ENCODE measurements at regions not wholly inside any gene's neighbourhood (a gene's known extent, or its start where the extent isn't known, plus 50 kb on each side); places are given as distances from the start of the nearest gene placed in this dataset.

- Histone ChIP-seq H3K4me2 (ENCODE audit: low read length) (no peak overlapping the region), H2AFZ (ENCODE audit: low read depth, low read length, poor library complexity, severe bottlenecking) (no peak overlapping the region), H3K27ac (ENCODE audit: low read depth, low read length) (no peak overlapping the region), H3K4me3 (replicated peaks in 1 of 2; ENCODE audit: low read depth in 1 of 2, low read length in 2 of 2) (no peak overlapping the region), H4K20me1 (ENCODE audit: insufficient read depth) (no peaks in the 10 kb centered on the region), H3K79me2 (ENCODE audit: insufficient read depth, low read length) (no peaks in the 10 kb centered on the region), H3K9me2 (ENCODE audit: insufficient read depth) (no peaks in the 10 kb centered on the region), H3K9ac (ENCODE audit: low read length) (no peak overlapping the region), H3K27me3 (ENCODE audit: insufficient read depth, low read length) (peaks cover 4% of the 10 kb centered on the region; the same call in 1 of the 2 replicates), H3K4me1 (ENCODE audit: control insufficient read depth in 1 of 2, insufficient read depth in 2 of 2, low read length in 2 of 2) (no peaks in the 10 kb centered on the region), H3K36me3 (ENCODE audit: control insufficient read depth in 1 of 2, insufficient read depth in 2 of 2, low read length in 2 of 2) (no peaks in the 10 kb centered on the region), H3K9me3 (ENCODE audit: control insufficient read depth in 1 of 2, insufficient read depth in 1 of 2, low read depth in 1 of 2, low read length in 2 of 2) (no peaks in the 10 kb centered on the region)
- CTCF ChIA-PET, result no interaction called here
- no TSS peak for BruUV-seq (replicated peaks)
- TF ChIP-seq ZNF274 (IDR thresholded peaks at IDR 0.05; ENCODE audit: low read depth, low read length), result no peak
- no peak for TF ChIP-seq TCF7L2 (IDR thresholded peaks at IDR 0.05; ENCODE audit: borderline replicate concordance, extremely low read depth, insufficient read depth, insufficient read length)
- no peak for TF ChIP-seq ATF3 (IDR thresholded peaks at IDR 0.05)
- TF ChIP-seq SP1 (IDR thresholded peaks at IDR 0.05; ENCODE audit: low read depth), result no peak
- TF ChIP-seq SIN3A (IDR thresholded peaks at IDR 0.05; ENCODE audit: low read depth), result no peak
- no peak for TF ChIP-seq ELF1 (IDR thresholded peaks at IDR 0.05; ENCODE audit: borderline replicate concordance, low read depth)
- TF ChIP-seq, protein P1, sequence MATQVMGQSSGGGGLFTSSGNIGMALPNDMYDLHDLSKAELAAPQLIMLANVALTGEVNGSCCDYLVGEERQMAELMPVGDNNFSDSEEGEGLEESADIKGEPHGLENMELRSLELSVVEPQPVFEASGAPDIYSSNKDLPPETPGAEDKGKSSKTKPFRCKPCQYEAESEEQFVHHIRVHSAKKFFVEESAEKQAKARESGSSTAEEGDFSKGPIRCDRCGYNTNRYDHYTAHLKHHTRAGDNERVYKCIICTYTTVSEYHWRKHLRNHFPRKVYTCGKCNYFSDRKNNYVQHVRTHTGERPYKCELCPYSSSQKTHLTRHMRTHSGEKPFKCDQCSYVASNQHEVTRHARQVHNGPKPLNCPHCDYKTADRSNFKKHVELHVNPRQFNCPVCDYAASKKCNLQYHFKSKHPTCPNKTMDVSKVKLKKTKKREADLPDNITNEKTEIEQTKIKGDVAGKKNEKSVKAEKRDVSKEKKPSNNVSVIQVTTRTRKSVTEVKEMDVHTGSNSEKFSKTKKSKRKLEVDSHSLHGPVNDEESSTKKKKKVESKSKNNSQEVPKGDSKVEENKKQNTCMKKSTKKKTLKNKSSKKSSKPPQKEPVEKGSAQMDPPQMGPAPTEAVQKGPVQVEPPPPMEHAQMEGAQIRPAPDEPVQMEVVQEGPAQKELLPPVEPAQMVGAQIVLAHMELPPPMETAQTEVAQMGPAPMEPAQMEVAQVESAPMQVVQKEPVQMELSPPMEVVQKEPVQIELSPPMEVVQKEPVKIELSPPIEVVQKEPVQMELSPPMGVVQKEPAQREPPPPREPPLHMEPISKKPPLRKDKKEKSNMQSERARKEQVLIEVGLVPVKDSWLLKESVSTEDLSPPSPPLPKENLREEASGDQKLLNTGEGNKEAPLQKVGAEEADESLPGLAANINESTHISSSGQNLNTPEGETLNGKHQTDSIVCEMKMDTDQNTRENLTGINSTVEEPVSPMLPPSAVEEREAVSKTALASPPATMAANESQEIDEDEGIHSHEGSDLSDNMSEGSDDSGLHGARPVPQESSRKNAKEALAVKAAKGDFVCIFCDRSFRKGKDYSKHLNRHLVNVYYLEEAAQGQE (IDR thresholded peaks at IDR 0.05; ENCODE audit: low read depth), result no peak
- no peak for TF ChIP-seq JUND (IDR thresholded peaks at IDR 0.05)
- no peak for TF ChIP-seq EGR1 (IDR thresholded peaks at IDR 0.05; ENCODE audit: low read depth)
- no peak for TF ChIP-seq POLR2AphosphoS5 (IDR thresholded peaks at IDR 0.05; ENCODE audit: low read depth, low read length)
- no peak for TF ChIP-seq ZFX (IDR thresholded peaks at IDR 0.05)
- TF ChIP-seq MAX (IDR thresholded peaks at IDR 0.05), result no peak
- no peak for TF ChIP-seq CEBPB (IDR thresholded peaks at IDR 0.05; ENCODE audit: low read depth)
- TF ChIP-seq YY1 (IDR thresholded peaks at IDR 0.05; ENCODE audit: extremely low read depth, insufficient replicate concordance, low read depth, low read length), result no peak
- TF ChIP-seq SRF (IDR thresholded peaks at IDR 0.05; ENCODE audit: low read depth), result no peak
- TF ChIP-seq RAD21 (IDR thresholded peaks at IDR 0.05; ENCODE audit: low read depth), result no peak
- TF ChIP-seq ZBTB33 (IDR thresholded peaks at IDR 0.05; ENCODE audit: extremely low read depth, insufficient replicate concordance, low read length), result no peak
- intact Hi-C loops (cut with micrococcal nuclease), result no loop called here
- POLR2A ChIA-PET, result no interaction called here
- DNase-seq (ENCODE audit: low read depth, low spot score) (no peak), ATAC-seq (no peak)
- RAD21 ChIA-PET (ENCODE audit: low non-redundant PET in 1 of 2, low total read pairs in 2 of 2, uncharacterized antibody in 2 of 2, unreplicated experiment in 2 of 2), result no interaction called here
Measured at GRCh38 chr13:108475181-108475580, 154.2 kb upstream of the MYO16 start.

All from HCT116 (cell line).